AG04449 (cell line): ENCODE measurements at regions not wholly inside any gene's neighbourhood (a gene's known extent, or its start where the extent isn't known, plus 50 kb on each side); places are given as distances from the start of the nearest gene placed in this dataset.

Experiments
- CTCF ChIA-PET: fragments of 350-600 bp; formaldehyde crosslinking; extraction: SDS; loops from one replicate; lab custom pipeline; 2021; ENCODE audit warnings: antibody characterized with exemption; lab: Yijun Ruan, JAX
- POLR2A ChIA-PET: fragments of 400-600, 350-600 bp; formaldehyde crosslinking; extraction: SDS; loops from one replicate; lab custom pipeline; 2020; ENCODE audit warnings: antibody characterized with exemption, inconsistent platforms; lab: Yijun Ruan, JAX
- DNase-seq: peaks from one replicate; pipeline ENCODE4 v3.0.0-alpha.2; 2010; ENCODE audit warnings: low read depth, low spot score
- H3K4me3 ChIP-seq: 2 replicates; pipeline ENCODE4 v1.5.1; 2011; ENCODE audit warnings: low read depth, mild to moderate bottlenecking, control low read depth, low read length
- CTCF ChIP-seq: IDR thresholded peaks from one replicate; pipeline ENCODE4 v1.5.1; 2011; ENCODE audit warnings: mild to moderate bottlenecking, moderate library complexity, low read length, control low read depth, inconsistent platforms; ENCODE audit not compliant: insufficient read depth; ENCODE audit errors: missing control alignments

DNA sequence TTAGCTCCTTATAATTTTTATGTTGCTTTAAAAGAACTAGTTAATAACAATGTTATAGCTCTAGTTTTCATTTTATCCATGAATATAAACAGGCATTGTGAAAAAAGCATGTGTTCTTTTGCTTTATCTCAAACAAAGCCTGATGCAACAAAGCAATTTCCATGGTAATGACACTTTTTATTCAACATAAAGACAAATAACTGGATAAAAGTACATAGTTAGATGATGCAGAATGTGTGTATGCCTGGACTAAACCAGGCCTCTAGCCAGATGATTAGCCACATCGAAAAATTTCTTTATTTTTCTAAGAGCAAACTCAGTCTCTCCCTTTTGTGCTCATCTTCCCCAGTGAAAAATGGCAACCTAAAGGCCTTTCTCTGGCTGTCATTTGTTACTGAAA lies 125.6 kb upstream of the TARS1 start:
- POLR2A ChIA-PET, result no interaction called here
- no peak for DNase-seq
- no peak overlapping the region for H3K4me3 ChIP-seq
- TF ChIP-seq CTCF, result no peak
- CTCF ChIA-PET, result interaction anchor here (0.6 to 0.9 kb wide), 2 partner anchors 25 to 109 kb away, joined by 3 to 4 read pairs; no protein-coding TSS in a partner anchor

DNA sequence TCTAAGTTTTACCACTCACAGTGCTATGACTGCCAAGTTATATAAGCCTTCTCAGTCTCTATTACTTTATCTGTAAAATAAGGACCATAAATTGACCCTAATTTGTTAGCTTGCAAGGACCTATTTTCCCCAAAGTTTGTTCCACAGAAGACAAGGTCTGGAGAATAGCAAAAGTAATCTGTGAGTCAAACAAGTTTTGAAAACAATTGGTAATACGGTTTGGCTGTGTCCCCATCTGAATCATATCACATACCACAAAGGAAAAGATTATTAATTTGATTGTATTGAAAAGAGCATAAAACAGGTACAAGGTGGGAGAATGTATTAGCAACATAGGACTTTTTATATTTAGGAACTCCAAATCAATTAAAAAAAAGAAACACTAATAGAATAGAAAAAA lies 124.0 kb upstream of the TARS1 start:
- DNase-seq, result no peak
- ChIA-PET CTCF (interaction anchor here (1.6 kb wide), 1 partner anchor 16 kb away, joined by 7 read pairs; no protein-coding TSS in a partner anchor), POLR2A (no interaction called here)
- TF ChIP-seq CTCF, result no peak
- no peak overlapping the region for H3K4me3 ChIP-seq

GRCh38 chr5:33317271-33317670 lies 123.5 kb upstream of the TARS1 start:
- ChIA-PET CTCF (no interaction called here), POLR2A (no interaction called here)
- DNase-seq, result no peak
- TF ChIP-seq CTCF, result no peak
- H3K4me3 ChIP-seq, result no peak overlapping the region

DNA sequence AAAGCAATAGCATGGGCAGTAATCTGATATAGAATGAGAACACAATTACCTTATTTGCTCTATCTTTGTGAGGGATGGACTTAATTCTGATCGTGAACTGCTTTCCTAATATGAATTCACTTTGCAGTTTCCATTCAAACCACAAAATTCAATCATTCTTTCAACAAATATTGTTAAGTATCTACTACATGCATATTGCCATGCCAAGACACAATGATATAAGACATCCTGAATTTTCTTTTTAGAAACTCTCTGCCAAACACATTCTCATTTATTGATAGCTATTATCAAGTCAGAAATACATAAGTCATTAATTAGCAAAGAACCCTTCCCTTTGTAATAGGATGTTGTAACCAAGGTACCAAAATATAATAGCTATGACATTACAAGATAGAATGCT lies 121.6 kb upstream of the TARS1 start:
- DNase-seq, result no peak
- POLR2A ChIA-PET, result no interaction called here
- CTCF ChIA-PET, result interaction anchor here (0.9 to 1.4 kb wide), 4 partner anchors 9 to 610 kb away, joined by 3 to 4 read pairs (median 3); no protein-coding TSS in a partner anchor
- no peak overlapping the region for H3K4me3 ChIP-seq
- TF ChIP-seq CTCF, result no peak

- no peak overlapping the region for H3K4me3 ChIP-seq
- ChIA-PET POLR2A (interaction anchor here (0.6 to 1.2 kb wide), 2 partner anchors 8 to 9 kb away, joined by 3 read pairs; no protein-coding TSS in a partner anchor), CTCF (interaction anchor here (0.9 to 1.4 kb wide), 5 partner anchors 10 to 610 kb away, joined by 3 to 4 read pairs (median 3); no protein-coding TSS in a partner anchor)
- no peak for DNase-seq
- no peak for TF ChIP-seq CTCF
Observed at GRCh38 chr5:33319841-33320240, 120.9 kb upstream of the TARS1 start.

- POLR2A ChIA-PET, result interaction anchor here (0.9 kb wide), 1 partner anchor 9 kb away, joined by 3 read pairs; no protein-coding TSS in a partner anchor
- no peak for TF ChIP-seq CTCF
Observed at GRCh38 chr5:33321026-33321425, 119.7 kb upstream of the TARS1 start.

More at GRCh38 chr5:33321026-33321425, 119.7 kb upstream of the TARS1 start:
- no peak overlapping the region for H3K4me3 ChIP-seq
- DNase-seq, result peak; percentile 94
- CTCF ChIA-PET, result interaction anchor here (1.0 kb wide), 1 partner anchor 22 kb away, joined by 3 read pairs; no protein-coding TSS in a partner anchor
